GM18517 (cell line): ENCODE measurements at regions not wholly inside any gene's neighbourhood (a gene's known extent, or its start where the extent isn't known, plus 50 kb on each side); places are given as distances from the start of the nearest gene placed in this dataset.
"Not testable (repeated sequence)": the region's sequence is repeated elsewhere in the genome, so short reads cannot be mapped to it uniquely, and the experiment has no call there.

ENCODE experiments used
- ATAC-seq: cut with Tn5 transposase; IDR thresholded peaks from one replicate; pipeline ENCODE4 v1.9.1; 2021; ENCODE audit warnings: mild to moderate bottlenecking, moderate library complexity; ENCODE audit not compliant: unreplicated experiment

DNA sequence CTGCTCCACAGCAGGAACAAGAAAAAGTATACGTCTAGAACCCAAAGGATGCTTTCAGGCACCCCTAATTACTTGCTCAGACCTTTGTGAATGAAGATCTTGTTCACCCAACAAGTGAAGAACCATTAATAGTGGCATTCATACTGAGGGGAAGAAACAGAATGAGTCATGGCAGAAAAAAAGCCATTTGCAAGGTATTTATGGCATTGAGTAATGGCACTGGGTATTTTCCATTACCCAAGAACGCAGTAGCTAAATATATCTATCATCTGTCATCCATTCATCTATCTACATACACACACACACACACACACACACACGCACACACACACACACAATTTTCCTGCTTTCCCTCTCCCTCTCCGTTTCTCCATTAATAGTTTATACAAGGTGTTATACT, 56.4 kb upstream of the XIRP2 start:
- ATAC-seq, result no peak

DNA sequence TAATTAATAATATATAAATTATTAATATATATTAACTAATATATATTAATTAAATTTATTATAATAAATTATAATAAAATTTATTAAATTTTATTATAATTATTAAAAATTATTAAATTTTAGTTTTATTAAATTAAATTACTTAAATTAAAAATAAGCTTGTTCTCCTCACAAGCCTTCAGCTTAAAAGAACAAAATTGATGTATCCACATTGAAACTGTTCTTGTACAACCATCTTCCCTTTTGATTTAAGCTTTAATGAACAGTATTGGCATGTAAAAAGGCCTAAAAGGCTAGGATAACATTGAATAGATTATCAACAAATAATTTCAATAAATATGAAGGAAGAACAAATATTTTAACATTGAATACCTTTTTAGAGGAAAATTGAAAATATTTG, 62.4 kb upstream of the XIRP2 start:
- ATAC-seq, result no peak

DNA sequence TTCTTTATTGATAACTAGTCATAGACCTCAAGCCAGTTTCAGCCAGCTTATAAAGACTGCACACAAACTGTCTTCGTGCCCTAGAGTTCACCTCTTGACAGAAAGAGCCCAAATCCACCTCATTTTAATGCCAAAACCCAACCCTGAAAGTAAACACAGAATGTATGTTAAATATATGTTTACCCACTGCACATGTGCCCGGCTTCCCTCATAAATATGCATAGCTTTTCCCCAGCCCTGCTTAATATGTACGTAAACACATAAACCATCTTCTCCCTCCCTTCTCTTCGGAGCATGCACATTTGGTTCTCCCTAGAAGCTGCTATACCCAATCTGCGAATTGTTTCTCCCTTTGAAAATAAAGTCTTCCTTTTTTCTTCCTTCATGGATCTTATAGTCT, 73.9 kb upstream of the XIRP2 start:
- no peak for ATAC-seq

DNA sequence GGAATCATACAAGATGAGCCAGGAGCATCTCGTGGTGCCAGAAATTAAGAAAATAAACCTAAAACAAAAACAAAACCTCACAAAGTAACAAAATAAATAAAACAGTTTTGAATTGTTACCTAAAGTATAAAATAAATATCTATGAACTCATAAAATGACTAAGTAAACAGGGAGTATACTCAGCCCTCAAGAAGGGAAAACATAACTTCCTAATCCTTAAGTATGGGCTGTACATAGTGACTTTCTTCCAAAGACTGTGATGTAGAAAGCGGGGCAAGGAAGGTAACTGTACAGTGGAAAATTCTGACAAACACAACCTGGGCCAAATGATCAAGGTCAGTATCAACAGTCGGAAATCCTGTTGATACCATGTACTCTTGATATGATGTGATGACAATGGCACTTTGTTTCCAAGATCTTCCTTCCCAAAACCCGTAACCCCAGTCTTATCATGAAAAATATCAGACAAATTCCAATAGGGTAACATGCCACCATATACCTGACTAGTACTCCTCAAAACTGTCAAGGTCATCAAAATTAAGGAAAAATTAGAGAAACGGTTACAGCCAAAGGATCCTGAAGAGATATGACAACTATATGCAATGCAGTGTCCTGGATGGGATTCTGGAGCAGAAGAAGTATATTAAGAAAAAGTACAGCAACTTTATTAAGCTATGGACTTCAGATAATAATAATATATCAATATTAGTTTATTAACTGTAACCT, 76.0 kb upstream of the XIRP2 start:
- no peak for ATAC-seq

DNA sequence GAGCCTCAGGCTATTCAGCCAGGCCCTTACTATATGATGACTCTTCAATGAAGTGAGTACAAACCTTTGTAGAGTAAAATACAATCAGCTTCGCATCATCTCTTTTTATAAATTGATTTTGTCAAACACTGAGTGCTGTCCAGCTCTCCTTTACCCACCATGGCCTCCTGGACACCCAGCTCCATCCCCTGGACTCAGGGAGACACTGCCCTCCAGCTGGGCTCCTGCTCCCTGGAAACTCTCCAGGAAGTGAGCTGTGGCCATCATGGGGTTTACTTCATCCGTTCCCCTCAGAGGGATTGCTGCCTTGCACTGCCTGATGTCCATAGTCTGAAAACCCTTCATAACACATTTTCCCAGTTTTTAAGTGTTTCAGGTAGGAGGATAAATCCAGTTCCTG, 82.5 kb upstream of the XIRP2 start:
- no peak for ATAC-seq

DNA sequence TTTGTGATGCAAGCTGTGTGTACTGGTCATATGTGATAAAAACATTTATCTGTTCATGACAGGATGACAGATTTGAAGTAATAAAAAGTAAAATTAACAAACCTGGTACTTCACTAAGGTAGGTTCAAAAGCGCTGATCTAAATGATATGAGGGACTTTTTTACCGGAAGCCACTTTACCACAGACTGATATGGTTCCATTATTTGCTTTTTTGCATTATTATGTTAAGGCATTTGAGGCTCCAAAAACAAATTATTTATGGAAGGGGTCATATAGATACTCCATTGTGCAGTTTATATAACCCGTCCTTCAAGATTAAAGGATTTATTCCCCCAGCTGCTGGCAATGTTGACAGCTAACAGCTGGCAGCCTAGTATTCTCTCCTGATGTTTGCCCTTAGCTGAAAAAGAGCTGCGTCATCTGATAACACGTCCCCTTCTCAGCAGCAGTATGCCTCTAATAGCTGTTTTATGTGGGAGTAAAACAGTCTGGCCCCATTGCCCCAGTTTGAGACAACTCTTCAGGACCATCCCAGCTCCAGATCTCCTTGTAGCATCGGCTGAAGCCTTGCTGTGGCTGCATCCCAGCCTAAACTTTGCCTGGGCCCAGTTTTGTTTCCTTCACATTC, 84.8 kb upstream of the XIRP2 start:
- no peak for ATAC-seq

DNA sequence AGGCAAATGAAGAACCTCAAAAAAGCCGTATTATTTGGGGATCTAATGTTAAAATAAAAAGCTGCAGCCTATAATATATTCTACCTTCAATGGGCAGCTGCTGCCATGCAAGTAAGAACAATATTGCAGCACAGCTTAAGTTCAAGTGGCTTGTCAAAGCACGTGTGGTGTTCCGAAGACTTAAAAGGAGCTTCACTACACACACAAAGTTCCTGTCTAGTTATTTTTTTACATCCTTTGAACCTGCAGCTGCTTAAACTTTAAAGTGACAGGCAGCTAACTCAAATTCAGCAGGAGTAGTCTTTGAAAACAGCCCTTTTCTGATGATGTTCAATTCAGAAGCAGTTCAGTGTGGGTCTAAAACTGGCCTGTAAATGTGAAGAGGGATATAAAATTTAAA, 85.8 kb upstream of the XIRP2 start:
- no peak for ATAC-seq

DNA sequence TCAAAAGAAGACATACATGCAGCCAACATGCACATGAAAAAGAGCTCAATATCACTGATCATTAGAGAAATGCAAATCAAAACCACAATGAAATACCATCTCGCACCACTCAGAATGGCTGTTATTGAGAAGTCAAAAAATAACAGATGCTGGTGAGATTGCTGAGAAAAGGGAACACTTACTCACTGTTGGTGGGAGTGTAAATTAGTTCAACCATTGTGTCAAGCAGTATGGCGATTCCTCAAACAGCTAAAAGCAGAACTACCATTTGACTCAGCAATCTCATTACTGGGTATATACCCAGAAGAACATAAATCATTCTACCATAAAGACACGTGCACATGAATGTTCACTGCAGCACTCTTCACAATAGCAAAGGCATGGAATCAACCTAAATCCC, 95.5 kb upstream of the XIRP2 start:
- no peak for ATAC-seq

DNA sequence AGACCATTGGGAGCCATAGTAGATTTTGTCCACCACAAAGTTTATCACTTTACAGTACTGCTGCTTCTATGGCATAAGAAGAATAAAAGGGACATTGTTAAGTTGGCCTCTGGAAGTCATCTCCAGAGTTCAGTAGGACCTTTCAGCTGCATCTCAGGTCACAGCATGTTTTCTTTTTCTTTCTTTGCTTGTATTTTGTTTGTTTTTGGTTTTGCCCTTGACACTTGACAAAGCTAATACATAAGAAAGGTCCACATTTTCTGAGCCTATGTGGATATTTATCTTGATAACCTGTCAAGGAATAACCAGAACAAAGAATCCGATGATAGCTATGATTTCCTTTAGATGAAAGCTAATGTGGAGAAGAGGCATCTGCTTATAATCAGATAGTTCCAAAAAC, 101.6 kb upstream of the XIRP2 start:
- ATAC-seq, result no peak

DNA sequence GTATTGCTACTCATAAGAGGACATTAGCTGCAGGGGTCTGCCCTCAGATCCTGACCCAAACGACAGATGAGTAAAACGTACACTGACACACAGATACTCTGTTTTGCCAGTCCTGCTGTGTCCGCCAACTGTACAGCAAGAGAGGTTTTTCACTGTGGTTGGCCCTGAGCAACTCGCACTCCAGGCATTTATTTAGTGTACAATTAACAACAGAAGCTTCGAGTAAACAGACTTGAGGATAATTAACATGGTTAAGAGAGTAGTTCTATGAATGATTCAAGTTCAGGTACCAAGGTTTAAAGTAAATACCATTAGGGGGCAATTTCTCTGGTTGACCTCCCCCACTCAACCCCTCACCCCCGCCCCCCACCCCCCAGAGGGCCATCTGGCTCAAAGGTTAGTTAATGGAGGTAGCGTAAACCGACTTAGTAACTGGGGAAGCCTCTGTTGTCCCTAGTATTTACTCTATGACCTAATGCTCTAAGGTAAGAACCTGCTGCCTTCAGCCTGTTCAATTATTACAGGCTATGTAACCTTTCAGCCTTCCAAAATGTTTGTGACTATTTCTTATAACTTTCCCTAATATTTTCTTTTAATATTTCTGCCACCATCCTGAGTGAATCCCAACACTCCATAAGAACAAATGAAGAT, 103.9 kb upstream of the XIRP2 start:
- ATAC-seq, result no peak

DNA sequence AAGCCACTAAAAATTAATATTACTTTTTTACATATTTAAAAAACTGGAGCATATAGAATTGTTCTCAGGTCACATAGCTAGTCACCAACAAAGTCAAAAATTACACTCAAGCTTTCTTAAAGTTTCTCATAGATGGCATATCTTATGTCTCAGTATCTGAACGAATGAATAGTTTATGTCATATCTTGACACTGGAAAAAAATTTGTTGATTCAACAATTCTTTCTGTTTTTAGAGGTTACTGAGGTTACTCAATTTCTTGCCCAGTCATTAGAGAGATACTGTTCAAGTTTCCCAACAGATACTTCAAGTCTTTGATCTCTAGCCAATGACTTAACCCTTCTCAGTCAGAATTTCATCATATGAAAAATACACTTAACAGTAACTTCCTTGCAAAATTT, 113.1 kb upstream of the XIRP2 start:
- no peak for ATAC-seq

DNA sequence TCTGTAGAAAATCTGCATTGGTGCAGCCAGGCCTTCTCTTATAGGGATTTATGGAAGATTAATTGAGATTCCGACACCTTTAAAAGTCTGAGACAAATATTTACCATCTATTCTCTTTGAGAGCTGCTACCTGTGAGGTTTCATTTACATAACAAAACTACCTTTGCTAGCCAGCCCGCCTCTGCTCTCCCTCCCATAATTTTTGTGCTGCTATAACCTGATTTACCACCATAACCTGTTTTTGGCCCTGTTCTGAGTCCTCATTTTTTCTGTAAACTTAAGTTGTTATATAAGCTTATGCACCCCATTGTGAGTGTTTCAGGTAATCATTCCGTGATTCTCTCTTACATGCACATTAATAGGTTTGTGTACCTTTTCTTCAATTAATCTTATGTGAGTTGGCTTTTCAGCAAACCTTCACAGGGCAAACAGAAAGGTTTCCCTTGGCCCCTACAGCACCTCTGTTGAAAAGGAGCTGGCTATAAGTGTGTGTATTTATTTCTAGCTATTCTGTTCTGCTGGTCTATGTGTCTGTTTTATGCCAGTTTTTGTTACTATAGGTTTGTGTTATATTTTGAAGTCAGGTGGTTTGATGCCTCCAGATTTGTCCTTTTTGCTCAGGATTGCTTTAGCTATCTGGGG, 114.9 kb upstream of the XIRP2 start:
- no peak for ATAC-seq

DNA sequence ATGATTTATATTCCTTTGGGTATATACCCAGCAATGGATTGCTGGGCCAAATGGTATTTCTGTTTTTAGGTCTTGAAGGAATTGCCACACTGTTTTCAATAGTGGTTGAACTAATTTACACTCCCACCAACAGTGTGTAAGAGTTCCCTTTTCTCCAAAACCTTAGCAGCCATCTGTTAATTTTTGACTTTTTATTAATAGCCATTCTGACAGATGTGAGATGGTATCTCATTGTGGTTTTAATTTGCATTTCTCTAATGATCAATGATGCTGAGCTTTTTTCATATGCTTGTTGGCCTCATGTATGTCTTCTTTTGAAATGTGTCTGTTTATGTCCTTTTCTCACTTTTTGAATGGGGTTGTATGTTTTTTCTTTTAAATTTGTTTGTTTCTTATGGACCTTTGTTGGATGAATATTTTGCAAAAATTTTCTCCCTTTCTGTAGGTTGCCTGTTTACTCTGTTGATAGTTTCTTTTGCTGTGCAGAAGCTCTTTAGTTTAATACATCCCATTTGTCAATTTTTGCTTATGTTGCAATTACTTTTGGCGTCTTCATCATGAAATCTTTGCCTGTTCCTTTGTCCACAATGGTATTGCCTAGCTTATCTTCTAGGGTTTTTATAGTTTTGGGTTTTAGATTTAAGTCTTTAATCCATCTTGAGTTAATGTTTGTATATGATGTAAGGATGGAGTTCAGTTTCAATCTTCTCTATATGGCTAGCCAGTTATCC, 119.7 kb upstream of the XIRP2 start:
- peak; percentile 61 for ATAC-seq

DNA sequence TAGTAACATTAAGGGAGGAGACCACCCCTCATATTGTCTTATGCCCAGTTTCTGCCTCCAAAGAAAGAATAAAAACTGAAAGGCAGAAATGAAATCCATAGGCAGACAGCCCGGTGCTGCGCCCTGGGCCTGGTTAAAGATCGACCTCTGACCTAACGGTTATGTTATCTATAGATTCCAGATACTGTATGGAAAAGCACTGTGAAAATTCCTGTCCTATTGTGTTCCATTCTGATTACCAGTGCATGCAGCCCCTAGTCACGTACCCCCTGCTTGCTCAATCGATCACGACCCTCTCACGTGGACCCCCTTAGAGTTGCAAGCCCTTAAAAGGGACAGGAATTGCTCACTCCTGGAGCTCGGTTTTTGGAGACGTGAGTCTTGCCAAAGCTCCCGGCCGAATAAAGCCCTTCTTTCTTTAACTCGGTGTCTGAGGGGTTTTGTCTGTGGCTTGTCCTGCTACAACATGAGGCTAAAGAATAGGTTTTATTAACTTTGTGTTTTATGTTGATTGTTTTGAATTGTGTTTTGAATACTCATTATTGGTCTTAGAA, 121.4 kb upstream of the XIRP2 start:
- ATAC-seq, result not testable (repeated sequence)

DNA sequence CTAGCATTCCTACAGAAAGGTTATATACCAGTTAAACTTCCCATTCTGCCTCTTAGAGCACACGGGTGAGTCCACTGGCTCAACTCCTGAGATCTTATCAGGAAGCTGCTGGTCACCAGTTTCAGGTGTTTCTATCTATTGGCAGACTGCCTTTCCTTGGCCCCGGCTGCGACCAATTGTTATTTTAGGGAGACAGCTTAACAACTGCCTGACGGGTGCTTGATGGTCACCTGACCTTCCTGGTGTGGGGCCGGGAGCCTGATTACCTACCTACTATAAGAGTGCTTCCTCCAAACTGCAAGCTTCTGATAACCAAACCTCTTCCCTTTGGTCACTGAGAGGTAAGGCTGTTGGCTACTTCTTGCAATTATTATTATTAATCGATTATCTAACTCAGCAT, 122.1 kb upstream of the XIRP2 start:
- no peak for ATAC-seq

DNA sequence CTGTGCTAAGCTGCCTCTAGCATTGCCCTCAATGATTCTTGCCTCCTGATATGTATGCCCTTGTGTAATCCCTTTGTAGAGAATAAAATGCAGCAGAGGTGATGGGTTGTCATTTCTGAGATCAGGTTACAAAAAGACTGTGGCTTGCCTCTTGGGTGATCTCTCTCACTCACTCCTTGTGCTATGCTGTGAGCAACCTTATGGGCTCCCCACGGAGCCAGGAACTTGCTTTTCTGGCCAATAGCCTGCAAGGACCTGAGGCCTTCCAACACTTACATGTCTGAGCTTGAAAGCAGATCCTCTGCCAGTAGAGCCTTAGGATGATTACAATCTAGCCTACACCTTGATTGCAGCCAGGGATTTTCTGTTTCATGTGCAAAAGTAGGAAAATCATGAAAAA, 123.1 kb upstream of the XIRP2 start:
- ATAC-seq, result no peak

DNA sequence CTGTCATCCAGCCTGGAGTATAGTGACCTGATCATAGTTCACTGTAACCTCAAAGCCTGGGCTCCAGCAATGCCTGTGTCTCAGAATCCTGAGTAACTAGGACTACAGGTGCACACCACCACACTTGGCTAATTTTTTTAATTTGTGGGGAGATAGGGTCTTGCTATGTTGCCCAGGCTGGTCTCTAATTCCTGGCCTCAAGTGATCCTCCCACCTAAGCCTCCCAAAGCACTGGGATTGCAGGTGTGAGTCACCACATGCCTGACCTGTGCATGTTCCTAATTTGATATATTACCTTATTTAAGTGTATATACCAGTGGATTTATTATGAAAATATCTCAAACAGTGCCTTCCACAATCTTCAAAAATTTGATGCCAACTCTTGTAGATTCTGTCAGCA, 123.6 kb upstream of the XIRP2 start:
- no peak for ATAC-seq

DNA sequence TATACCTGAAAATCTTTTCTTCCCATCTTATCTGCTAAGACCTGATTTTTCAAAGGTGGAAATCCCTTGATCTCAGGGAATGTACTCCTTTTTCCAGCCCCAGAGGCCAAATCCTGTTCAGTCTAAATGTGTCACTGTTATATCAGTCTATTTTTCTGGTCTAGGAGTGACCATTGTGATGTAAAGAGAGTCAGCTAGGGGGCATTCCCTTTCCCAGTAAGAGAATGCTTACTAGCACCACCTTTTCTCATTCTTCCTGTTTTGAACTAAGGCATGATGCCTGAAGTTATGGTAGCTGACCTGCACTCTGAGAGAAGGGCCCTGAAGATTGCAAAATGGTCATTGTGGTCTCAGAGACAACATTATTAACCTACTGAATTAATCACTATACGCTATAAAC, 124.1 kb upstream of the XIRP2 start:
- no peak for ATAC-seq

DNA sequence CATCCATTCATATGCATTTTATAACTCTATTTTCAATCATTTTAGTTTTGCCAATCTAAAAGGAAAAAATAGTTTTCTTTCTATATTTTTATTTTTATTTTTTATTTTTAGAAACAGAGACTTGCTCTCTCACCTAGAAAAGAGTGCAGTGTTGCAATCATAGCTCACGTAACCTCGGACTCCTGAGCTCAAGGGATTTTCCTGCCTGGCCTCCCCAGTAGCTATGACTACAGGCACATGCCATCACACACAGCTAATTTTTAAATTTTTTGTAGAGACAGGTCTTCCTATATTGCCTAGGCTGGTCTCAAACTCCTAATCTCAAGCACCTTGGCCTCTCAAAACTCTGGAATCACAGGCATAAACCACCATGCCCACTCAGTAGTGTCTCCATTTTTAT, 125.5 kb upstream of the XIRP2 start:
- no peak for ATAC-seq

DNA sequence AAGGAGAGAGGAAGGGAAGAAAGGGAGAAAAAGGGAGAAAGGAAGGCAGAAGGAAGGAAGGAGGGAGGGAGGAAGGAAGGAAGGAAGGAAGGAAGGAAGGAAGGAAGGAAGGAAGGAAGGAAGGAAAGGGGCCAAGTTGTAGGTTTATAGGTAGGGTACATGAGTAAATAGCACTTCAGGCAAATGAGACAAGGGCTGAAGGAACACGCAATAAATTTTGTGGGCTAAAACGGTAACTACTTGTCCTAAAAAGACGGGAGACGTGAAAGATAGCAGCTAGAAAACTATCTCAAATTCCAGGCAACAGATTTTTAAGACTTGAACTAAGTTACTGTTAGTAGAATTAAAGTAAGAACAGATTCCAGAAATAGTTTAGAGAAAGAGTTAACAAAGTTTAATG, 129.3 kb upstream of the XIRP2 start:
- ATAC-seq, result no peak

DNA sequence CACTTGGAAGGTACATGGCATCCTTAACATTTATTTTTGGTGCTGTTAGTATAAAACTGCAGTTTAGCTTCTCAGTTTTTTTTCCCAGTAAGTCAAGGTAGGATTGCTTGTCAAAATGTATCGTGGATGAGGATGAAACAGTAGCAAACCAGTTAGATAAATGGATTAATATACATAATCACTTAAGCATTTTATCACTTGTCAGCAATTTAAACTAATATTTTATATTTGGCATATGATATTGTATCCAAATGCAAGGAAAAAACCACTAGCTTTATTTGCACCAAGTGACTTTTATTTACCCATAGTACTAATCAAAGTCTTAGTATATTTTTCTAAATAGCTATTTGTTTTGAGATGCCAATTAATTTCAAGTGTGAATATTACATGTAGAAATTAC, 137.7 kb upstream of the XIRP2 start:
- ATAC-seq, result no peak
